ENCODE measurements at regions not wholly inside any gene's neighbourhood (a gene's known extent, or its start where the extent isn't known, plus 50 kb on each side); places are given as distances from the start of the nearest gene placed in this dataset.

GRCh38 chr6:144341831-144342527 lies 56.8 kb downstream of the UTRN start:
- no peak overlapping the region for H3K27ac ChIP-seq
- TF ChIP-seq, protein P1, sequence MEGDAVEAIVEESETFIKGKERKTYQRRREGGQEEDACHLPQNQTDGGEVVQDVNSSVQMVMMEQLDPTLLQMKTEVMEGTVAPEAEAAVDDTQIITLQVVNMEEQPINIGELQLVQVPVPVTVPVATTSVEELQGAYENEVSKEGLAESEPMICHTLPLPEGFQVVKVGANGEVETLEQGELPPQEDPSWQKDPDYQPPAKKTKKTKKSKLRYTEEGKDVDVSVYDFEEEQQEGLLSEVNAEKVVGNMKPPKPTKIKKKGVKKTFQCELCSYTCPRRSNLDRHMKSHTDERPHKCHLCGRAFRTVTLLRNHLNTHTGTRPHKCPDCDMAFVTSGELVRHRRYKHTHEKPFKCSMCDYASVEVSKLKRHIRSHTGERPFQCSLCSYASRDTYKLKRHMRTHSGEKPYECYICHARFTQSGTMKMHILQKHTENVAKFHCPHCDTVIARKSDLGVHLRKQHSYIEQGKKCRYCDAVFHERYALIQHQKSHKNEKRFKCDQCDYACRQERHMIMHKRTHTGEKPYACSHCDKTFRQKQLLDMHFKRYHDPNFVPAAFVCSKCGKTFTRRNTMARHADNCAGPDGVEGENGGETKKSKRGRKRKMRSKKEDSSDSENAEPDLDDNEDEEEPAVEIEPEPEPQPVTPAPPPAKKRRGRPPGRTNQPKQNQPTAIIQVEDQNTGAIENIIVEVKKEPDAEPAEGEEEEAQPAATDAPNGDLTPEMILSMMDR (IDR thresholded peaks at IDR 0.05), result no peak
- TF ChIP-seq ZFX (IDR thresholded peaks at IDR 0.05; ENCODE audit: borderline replicate concordance), result no peak

DNA sequence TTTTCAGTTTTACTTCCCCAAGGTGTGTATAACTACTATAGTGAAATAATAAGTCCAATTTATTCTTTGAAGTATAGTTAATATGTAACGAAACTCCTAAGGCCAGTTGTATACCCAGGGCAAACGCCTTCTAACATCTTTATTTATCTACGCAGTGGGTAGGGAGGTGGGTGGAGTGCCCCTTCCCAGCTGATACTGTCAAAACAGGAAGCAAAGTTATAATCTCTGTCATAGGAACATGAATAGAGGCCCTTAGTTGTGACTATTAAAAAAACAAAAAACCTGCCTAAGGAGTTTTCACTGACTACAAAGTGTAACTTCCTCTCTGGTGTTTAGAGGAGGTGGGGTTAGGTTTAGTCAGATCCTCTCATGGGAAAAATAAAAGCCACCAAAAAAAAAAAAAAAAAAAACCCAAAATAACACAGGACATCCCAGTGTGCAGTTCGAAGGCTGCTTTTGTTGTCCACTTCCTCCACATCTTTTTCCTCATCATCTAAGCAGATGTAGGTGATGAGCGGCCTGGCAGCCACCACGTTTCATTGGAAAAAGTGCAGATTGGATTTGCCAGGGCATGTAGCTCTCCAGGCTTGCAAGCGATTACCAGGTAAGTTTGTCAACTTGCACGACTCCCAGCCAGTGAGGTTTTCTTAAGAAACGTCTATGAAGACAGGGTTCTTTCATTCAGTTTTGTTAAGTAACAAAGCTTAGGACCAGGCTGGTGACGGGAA lies 58.7 kb downstream of the UTRN start:
- H3K27ac ChIP-seq, result peak overlapping the region; percentile 52
- no peak for TF ChIP-seq ZFX (IDR thresholded peaks at IDR 0.05; ENCODE audit: borderline replicate concordance)
- TF ChIP-seq, protein P1 (IDR thresholded peaks at IDR 0.05), result no peak

DNA sequence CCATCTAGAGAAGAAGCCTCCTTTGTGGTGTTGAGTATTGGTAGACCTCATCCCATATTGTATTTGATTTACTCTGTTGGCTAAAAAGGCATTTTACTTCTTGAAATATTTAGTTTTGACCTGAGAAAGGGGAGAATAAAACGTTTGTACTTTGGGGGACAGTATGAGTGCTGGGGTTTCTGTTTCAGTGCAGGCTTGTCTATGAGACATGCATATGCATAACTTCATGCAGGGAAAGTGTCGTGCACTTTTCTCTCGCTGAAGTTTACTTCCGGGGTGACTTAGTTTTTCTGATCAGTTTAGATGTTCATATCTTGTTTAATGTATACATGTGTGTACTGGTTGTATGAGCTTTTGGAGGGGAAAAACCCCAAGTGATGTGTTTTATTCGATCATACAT lies 59.5 kb downstream of the UTRN start:
- no peak overlapping the region for H3K27ac ChIP-seq
- no peak for TF ChIP-seq ZFX (IDR thresholded peaks at IDR 0.05; ENCODE audit: borderline replicate concordance)
- TF ChIP-seq, protein P1 (IDR thresholded peaks at IDR 0.05), result no peak

DNA sequence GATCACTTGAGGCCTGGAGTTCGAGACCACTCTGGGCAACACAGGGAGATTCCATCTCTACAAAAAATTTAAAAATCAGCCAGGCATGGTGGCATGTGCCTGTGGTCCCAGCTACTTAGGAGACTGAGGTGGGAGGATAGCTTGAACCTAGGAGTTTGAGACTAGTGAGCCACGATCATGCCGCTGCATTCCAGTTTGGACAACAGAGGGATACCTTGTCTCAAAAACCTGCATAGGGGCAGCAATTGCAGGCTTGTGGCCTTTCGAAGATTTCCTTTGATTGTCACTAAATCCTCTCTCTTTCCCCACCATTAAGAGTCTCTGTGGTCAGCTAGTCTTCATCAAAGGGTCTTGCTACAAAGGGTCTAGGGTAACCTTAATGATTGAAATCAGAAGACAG lies 60.3 kb downstream of the UTRN start:
- no peak overlapping the region for H3K27ac ChIP-seq
- TF ChIP-seq, protein P1 (IDR thresholded peaks at IDR 0.05), result no peak
- no peak for TF ChIP-seq ZFX (IDR thresholded peaks at IDR 0.05; ENCODE audit: borderline replicate concordance)

- TF ChIP-seq ZFX (IDR thresholded peaks at IDR 0.05; ENCODE audit: borderline replicate concordance), result no peak
- TF ChIP-seq, protein P1 (IDR thresholded peaks at IDR 0.05), result no peak
- H3K27ac ChIP-seq, result no peak overlapping the region
Observed at GRCh38 chr6:144346719-144347447, 61.7 kb downstream of the UTRN start.

- no peak overlapping the region for H3K27ac ChIP-seq
Observed at GRCh38 chr6:144347448-144347759, 62.3 kb downstream of the UTRN start.

More at GRCh38 chr6:144347448-144347759, 62.3 kb downstream of the UTRN start:
- TF ChIP-seq, protein P1 (IDR thresholded peaks at IDR 0.05), result no peak
- no peak for TF ChIP-seq ZFX (IDR thresholded peaks at IDR 0.05; ENCODE audit: borderline replicate concordance)

Data from 22Rv1 (cell line).